SK-N-SH treated with all-trans-retinoic acid at 6 μM for 48 hours (cell line): ENCODE measurements at regions not wholly inside any gene's neighbourhood (a gene's known extent, or its start where the extent isn't known, plus 50 kb on each side); places are given as distances from the start of the nearest gene placed in this dataset.
A peak's percentile ranks its signal among the peaks of the same experiment; 100 is the strongest.

Source experiments
- ATAC-seq: fragments of 200-7000 bp; cut with Tn5 transposase; 3 replicates; pipeline ENCODE4 v1.9.1; 2020; ENCODE audit warnings: mild to moderate bottlenecking, moderate library complexity
- ARNTL ChIP-seq: fragments of 450-650 bp; formaldehyde crosslinking; IDR thresholded peaks from 2 replicates; pipeline ENCODE4 v1.5.0; 2020; ENCODE audit warnings: low read depth, mild to moderate bottlenecking, moderate library complexity, borderline replicate concordance
- BACH2 ChIP-seq: fragments of 250-450 bp; sonication (Bioruptor Pico); IDR thresholded peaks from 2 replicates; pipeline ENCODE4 v1.9.0; 2021; ENCODE audit warnings: mild to moderate bottlenecking, borderline replicate concordance
- CSDC2 ChIP-seq: fragments of 250-450 bp; sonication (Bioruptor Pico); IDR thresholded peaks from 2 replicates; pipeline ENCODE4 v1.5.0; 2020; ENCODE audit warnings: mild to moderate bottlenecking, moderate library complexity
- ESRRG ChIP-seq: fragments of 250-450 bp; sonication (Bioruptor Pico); IDR thresholded peaks from 2 replicates; pipeline ENCODE4 v1.6.1; 2021; ENCODE audit warnings: mild to moderate bottlenecking
- GLIS3 ChIP-seq: fragments of 250-450 bp; sonication (Bioruptor Pico); IDR thresholded peaks from 2 replicates; pipeline ENCODE4 v1.5.0; 2020; ENCODE audit warnings: mild to moderate bottlenecking, moderate library complexity
- OSR1 ChIP-seq: fragments of 250-450 bp; sonication (Bioruptor Pico); IDR thresholded peaks from 2 replicates; pipeline ENCODE4 v1.8.0; 2022; ENCODE audit warnings: moderate library complexity, mild to moderate bottlenecking, inconsistent platforms
- PATZ1 ChIP-seq: fragments of 250-450 bp; sonication (Bioruptor Pico); IDR thresholded peaks from 2 replicates; pipeline ENCODE4 v1.8.0; 2020; ENCODE audit warnings: mild to moderate bottlenecking, moderate library complexity, borderline replicate concordance
- RARB ChIP-seq: fragments of 250-450 bp; sonication (Bioruptor Pico); IDR thresholded peaks from 2 replicates; pipeline ENCODE4 v1.8.0; 2021; ENCODE audit warnings: mild to moderate bottlenecking, moderate library complexity
- SNAI2 ChIP-seq: fragments of 250-450 bp; sonication (Bioruptor Pico); IDR thresholded peaks from 2 replicates; pipeline ENCODE4 v1.5.0; 2020; ENCODE audit warnings: mild to moderate bottlenecking, moderate library complexity
- TCF4 ChIP-seq: fragments of 250-450 bp; sonication (Bioruptor Pico); IDR thresholded peaks from 2 replicates; pipeline ENCODE4 v1.8.0; 2021; ENCODE audit warnings: mild to moderate bottlenecking, moderate library complexity, borderline replicate concordance
- TOX ChIP-seq: fragments of 250-450 bp; sonication (Bioruptor Pico); IDR thresholded peaks from 2 replicates; pipeline ENCODE4 v1.8.0; 2021; ENCODE audit warnings: mild to moderate bottlenecking, moderate library complexity, borderline replicate concordance
- ZC3H10 ChIP-seq: fragments of 250-450 bp; sonication (Bioruptor Pico); IDR thresholded peaks from 2 replicates; pipeline ENCODE4 v1.5.1; 2021; ENCODE audit warnings: mild to moderate bottlenecking, moderate library complexity
- ZFP3 ChIP-seq: fragments of 250-450 bp; sonication (Bioruptor Pico); IDR thresholded peaks from 2 replicates; pipeline ENCODE4 v1.5.0; 2020; ENCODE audit warnings: mild to moderate bottlenecking, moderate library complexity
- ZFP30 ChIP-seq: fragments of 450-650 bp; formaldehyde crosslinking; IDR thresholded peaks from 2 replicates; pipeline ENCODE4 v1.5.0; 2022; ENCODE audit warnings: mild to moderate bottlenecking, moderate library complexity
- ZNF565 ChIP-seq: fragments of 450-650 bp; formaldehyde crosslinking; conservative IDR thresholded peaks from 2 replicates; pipeline ENCODE4 v1.5.0; 2020; ENCODE audit warnings: low read depth, mild to moderate bottlenecking, moderate library complexity
- ZNF70 ChIP-seq: fragments of 450-650 bp; formaldehyde crosslinking; IDR thresholded peaks from 2 replicates; pipeline ENCODE4 v1.5.0; 2020; ENCODE audit warnings: mild to moderate bottlenecking, moderate library complexity
- ZNF8 ChIP-seq: fragments of 450-650 bp; formaldehyde crosslinking; IDR thresholded peaks from 2 replicates; pipeline ENCODE4 v1.5.0; 2020; ENCODE audit warnings: mild to moderate bottlenecking, moderate library complexity
- TF ChIP-seq, protein P1 (sequence below): fragments of 250-450 bp; sonication (Bioruptor Pico); IDR thresholded peaks from 2 replicates; pipeline ENCODE4 v1.5.1; 2020; ENCODE audit warnings: low read depth, mild to moderate bottlenecking, moderate library complexity
- TF ChIP-seq, protein P2 (sequence below): fragments of 250-450 bp; sonication (Bioruptor Pico); IDR thresholded peaks from 2 replicates; pipeline ENCODE4 v1.8.0; 2021; ENCODE audit warnings: low read depth, mild to moderate bottlenecking, moderate library complexity, borderline replicate concordance
- TF ChIP-seq, protein P3 (sequence below): fragments of 250-450 bp; sonication (Bioruptor Pico); IDR thresholded peaks from 2 replicates; pipeline ENCODE4 v1.5.1; 2021; ENCODE audit warnings: mild to moderate bottlenecking, moderate library complexity
- TF ChIP-seq, protein P4 (sequence below): fragments of 250-450 bp; sonication (Bioruptor Pico); IDR thresholded peaks from 2 replicates; pipeline ENCODE4 v1.5.0; 2020; ENCODE audit warnings: mild to moderate bottlenecking, moderate library complexity

DNA sequence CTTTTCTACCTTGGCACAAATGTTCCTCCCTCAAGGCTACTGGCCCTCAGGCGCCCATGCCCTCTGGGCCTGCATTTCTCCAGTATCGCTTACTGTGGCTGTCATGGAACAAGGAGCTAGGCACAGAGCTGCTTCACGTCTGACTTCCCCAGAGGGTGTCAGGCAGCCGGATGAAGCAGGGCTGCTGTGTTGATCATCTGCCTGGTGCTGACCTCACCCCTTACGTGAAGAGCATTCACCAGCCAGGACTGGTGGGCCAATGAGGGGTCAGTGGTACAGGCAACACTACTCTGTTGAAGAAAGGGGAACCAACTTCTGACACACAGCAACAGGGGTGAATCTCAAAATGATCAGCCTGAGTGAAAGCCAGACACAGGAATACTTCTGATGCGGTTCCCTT, 215.5 kb upstream of the GALNT2 start:
- no peak for ATAC-seq
- TF ChIP-seq ZFP3 (CRISPR knock-in tag) = no peak
- TF ChIP-seq ESRRG = no peak
- TF ChIP-seq ZNF70 (CRISPR knock-in tag) = no peak
- TF ChIP-seq, all 23 proteins: peak for 0

DNA sequence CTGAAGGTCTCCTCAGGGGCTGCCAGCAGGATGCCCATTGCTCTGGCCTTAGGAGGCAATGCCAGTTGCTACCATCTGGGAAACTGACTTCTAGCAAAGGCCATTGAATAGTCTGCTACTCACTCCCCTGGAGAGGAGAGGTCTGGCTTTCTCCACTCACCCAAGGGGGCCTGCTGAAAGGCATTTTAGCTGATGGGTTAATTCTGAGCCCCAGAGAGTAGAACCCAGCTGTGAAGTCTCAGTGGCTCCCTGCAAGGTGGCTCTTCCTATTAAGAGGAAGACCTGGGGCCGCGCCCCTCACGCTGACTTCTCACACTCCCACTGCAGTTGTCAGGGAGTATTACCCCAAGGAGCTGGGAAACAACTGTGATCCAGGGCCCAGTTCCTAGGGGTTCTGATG, 213.3 kb upstream of the GALNT2 start:
- TF ChIP-seq ZNF70 (CRISPR knock-in tag) = no peak
- TF ChIP-seq, protein P1, sequence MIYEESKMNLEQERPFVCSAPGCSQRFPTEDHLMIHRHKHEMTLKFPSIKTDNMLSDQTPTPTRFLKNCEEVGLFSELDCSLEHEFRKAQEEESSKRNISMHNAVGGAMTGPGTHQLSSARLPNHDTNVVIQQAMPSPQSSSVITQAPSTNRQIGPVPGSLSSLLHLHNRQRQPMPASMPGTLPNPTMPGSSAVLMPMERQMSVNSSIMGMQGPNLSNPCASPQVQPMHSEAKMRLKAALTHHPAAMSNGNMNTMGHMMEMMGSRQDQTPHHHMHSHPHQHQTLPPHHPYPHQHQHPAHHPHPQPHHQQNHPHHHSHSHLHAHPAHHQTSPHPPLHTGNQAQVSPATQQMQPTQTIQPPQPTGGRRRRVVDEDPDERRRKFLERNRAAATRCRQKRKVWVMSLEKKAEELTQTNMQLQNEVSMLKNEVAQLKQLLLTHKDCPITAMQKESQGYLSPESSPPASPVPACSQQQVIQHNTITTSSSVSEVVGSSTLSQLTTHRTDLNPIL (CRISPR knock-in tag) = no peak
- TF ChIP-seq, all 23 proteins: peak for 0
- no peak for ATAC-seq

GRCh38 chr1:229854620-229855019, 212.4 kb upstream of the GALNT2 start:
- ATAC-seq = no peak
- no peak for TF ChIP-seq ZC3H10
- no peak for TF ChIP-seq BACH2 (CRISPR knock-in tag)
- no peak for TF ChIP-seq TCF4 (CRISPR knock-in tag)
- TF ChIP-seq GLIS3 (CRISPR knock-in tag) = no peak
- TF ChIP-seq OSR1 = no peak
- TF ChIP-seq, protein P2, sequence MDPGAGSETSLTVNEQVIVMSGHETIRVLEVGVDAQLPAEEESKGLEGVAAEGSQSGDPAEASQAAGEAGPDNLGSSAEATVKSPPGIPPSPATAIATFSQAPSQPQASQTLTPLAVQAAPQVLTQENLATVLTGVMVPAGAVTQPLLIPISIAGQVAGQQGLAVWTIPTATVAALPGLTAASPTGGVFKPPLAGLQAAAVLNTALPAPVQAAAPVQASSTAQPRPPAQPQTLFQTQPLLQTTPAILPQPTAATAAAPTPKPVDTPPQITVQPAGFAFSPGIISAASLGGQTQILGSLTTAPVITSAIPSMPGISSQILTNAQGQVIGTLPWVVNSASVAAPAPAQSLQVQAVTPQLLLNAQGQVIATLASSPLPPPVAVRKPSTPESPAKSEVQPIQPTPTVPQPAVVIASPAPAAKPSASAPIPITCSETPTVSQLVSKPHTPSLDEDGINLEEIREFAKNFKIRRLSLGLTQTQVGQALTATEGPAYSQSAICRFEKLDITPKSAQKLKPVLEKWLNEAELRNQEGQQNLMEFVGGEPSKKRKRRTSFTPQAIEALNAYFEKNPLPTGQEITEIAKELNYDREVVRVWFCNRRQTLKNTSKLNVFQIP = no peak
- TF ChIP-seq ZNF70 (CRISPR knock-in tag) = no peak
- no peak for TF ChIP-seq ZNF8 (CRISPR knock-in tag)
- TF ChIP-seq, protein P3, sequence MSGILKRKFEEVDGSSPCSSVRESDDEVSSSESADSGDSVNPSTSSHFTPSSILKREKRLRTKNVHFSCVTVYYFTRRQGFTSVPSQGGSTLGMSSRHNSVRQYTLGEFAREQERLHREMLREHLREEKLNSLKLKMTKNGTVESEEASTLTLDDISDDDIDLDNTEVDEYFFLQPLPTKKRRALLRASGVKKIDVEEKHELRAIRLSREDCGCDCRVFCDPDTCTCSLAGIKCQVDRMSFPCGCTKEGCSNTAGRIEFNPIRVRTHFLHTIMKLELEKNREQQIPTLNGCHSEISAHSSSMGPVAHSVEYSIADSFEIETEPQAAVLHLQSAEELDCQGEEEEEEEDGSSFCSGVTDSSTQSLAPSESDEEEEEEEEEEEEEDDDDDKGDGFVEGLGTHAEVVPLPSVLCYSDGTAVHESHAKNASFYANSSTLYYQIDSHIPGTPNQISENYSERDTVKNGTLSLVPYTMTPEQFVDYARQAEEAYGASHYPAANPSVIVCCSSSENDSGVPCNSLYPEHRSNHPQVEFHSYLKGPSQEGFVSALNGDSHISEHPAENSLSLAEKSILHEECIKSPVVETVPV (CRISPR knock-in tag) = no peak
- TF ChIP-seq ARNTL (CRISPR knock-in tag) = no peak
- TF ChIP-seq TOX = no peak
- TF ChIP-seq ZFP3 (CRISPR knock-in tag) = no peak
- TF ChIP-seq ESRRG = no peak
- TF ChIP-seq ZNF565 (CRISPR knock-in tag) = no peak

- ATAC-seq = 0 out of 3 replicates have a peak, but pooled peaks have one; percentile 33
- no peak for TF ChIP-seq ESRRG
- TF ChIP-seq ZNF70 (CRISPR knock-in tag) = no peak
- TF ChIP-seq CSDC2 = no peak
- no peak for TF ChIP-seq GLIS3 (CRISPR knock-in tag)
- TF ChIP-seq, protein P3 (CRISPR knock-in tag) = no peak
- TF ChIP-seq SNAI2 (CRISPR knock-in tag) = no peak
- no peak for TF ChIP-seq OSR1
- TF ChIP-seq, protein P2 = no peak
- TF ChIP-seq, protein P1 (CRISPR knock-in tag) = no peak
- no peak for TF ChIP-seq TOX
- no peak for TF ChIP-seq PATZ1 (CRISPR knock-in tag)
- no peak for TF ChIP-seq ZFP3 (CRISPR knock-in tag)
- TF ChIP-seq, protein P4, sequence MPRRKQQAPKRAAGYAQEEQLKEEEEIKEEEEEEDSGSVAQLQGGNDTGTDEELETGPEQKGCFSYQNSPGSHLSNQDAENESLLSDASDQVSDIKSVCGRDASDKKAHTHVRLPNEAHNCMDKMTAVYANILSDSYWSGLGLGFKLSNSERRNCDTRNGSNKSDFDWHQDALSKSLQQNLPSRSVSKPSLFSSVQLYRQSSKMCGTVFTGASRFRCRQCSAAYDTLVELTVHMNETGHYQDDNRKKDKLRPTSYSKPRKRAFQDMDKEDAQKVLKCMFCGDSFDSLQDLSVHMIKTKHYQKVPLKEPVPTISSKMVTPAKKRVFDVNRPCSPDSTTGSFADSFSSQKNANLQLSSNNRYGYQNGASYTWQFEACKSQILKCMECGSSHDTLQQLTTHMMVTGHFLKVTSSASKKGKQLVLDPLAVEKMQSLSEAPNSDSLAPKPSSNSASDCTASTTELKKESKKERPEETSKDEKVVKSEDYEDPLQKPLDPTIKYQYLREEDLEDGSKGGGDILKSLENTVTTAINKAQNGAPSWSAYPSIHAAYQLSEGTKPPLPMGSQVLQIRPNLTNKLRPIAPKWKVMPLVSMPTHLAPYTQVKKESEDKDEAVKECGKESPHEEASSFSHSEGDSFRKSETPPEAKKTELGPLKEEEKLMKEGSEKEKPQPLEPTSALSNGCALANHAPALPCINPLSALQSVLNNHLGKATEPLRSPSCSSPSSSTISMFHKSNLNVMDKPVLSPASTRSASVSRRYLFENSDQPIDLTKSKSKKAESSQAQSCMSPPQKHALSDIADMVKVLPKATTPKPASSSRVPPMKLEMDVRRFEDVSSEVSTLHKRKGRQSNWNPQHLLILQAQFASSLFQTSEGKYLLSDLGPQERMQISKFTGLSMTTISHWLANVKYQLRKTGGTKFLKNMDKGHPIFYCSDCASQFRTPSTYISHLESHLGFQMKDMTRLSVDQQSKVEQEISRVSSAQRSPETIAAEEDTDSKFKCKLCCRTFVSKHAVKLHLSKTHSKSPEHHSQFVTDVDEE (CRISPR knock-in tag) = no peak
- TF ChIP-seq BACH2 (CRISPR knock-in tag) = no peak
- no peak for TF ChIP-seq TCF4 (CRISPR knock-in tag)
- TF ChIP-seq ZFP30 (CRISPR knock-in tag) = no peak
- no peak for TF ChIP-seq RARB (CRISPR knock-in tag)
- no peak for TF ChIP-seq ARNTL (CRISPR knock-in tag)
Measured at GRCh38 chr1:229856009-229856650, 210.9 kb upstream of the GALNT2 start.
